ENCODE measurements at regions not wholly inside any gene's neighbourhood (a gene's known extent, or its start where the extent isn't known, plus 50 kb on each side); places are given as distances from the start of the nearest gene placed in this dataset.
"Not testable (repeated sequence)": the region's sequence is repeated elsewhere in the genome, so short reads cannot be mapped to it uniquely, and the experiment has no call there.

GRCh38 chr5:17748941-17749340 lies 114.7 kb downstream of the TAF11L14 start:
- intact Hi-C loops (cut with micrococcal nuclease; ENCODE audit: unreplicated experiment) (no loop called here), in situ Hi-C loops (cut with HindIII; ENCODE audit: extremely low pct_ligation_motif_present, low pct_unique_long_range_greater_than_20kb) (no loop called here)
- POLR2A ChIA-PET = no interaction called here
- H3K27me3 ChIP-seq (ENCODE audit: control insufficient read depth in 1 of 2, insufficient read depth in 2 of 2, low read length in 2 of 2) = no peaks in the 10 kb centered on the region
- H3K9ac ChIP-seq (ENCODE audit: insufficient read depth, low read depth, low read length) = no peak overlapping the region
- WGBS (ENCODE audit: low lambda C conversion rate) = 0% methylated on average over 1 of the region's 1 CpG
- ATAC-seq (no peak), DNase-seq (ENCODE audit: low spot score) (no peak), FAIRE-seq (no peak)
- CTCF ChIA-PET (ENCODE audit: low intra/inter-chr PET ratio, low total read pairs) = no interaction called here
- no peaks in the 10 kb centered on the region for H3K4me1 ChIP-seq (ENCODE audit: insufficient read depth, low read length)
- no peaks in the 10 kb centered on the region for H3K79me2 ChIP-seq (ENCODE audit: insufficient read depth, low read length)
- H2AFZ ChIP-seq (ENCODE audit: low read length) = no peak overlapping the region
- TF ChIP-seq USF2 (IDR thresholded peaks at IDR 0.05; ENCODE audit: low read depth, low read length) = no peak
- no peak for TF ChIP-seq USF2 (CRISPR knock-in tag; IDR thresholded peaks at IDR 0.05; ENCODE audit: borderline replicate concordance)
- TF ChIP-seq FOXJ3 (CRISPR knock-in tag; IDR thresholded peaks at IDR 0.05; ENCODE audit: borderline replicate concordance) = no peak
- no peak for TF ChIP-seq NPAS2 (CRISPR knock-in tag; IDR thresholded peaks at IDR 0.05; ENCODE audit: borderline replicate concordance)
- H3K36me3 ChIP-seq (replicated peaks in 1 of 2; ENCODE audit: control insufficient read depth in 1 of 2, insufficient read depth in 2 of 2, low read length in 2 of 2) = no peaks in the 10 kb centered on the region
- H3K4me2 ChIP-seq (ENCODE audit: low read depth, low read length) = no peak overlapping the region
- no peak overlapping the region for H3K4me3 ChIP-seq (replicated peaks in 1 of 3; ENCODE audit: insufficient read depth in 1 of 3, low read depth in 2 of 3, low read length in 3 of 3)
- no peak overlapping the region for H3K27ac ChIP-seq (ENCODE audit: extremely low read length, insufficient read depth, low read length)
- no TSS peak for BruUV-seq (replicated peaks)
- H4K20me1 ChIP-seq (ENCODE audit: insufficient read depth, low read length) = no peaks in the 10 kb centered on the region
- H3K9me3 ChIP-seq (ENCODE audit: low read length) = peaks cover 48% of the 10 kb centered on the region

GRCh38 chr5:17755406-17755805 lies 121.1 kb downstream of the TAF11L14 start:
- FAIRE-seq, POLR2A ChIA-PET: not testable (repeated sequence)

More at GRCh38 chr5:17755406-17755805, 121.1 kb downstream of the TAF11L14 start:
- intact Hi-C loops (cut with micrococcal nuclease; ENCODE audit: unreplicated experiment); H3K4me3 ChIP-seq (replicated peaks in 1 of 3; ENCODE audit: insufficient read depth in 1 of 3, low read depth in 2 of 3, low read length in 3 of 3); H3K9ac ChIP-seq (ENCODE audit: insufficient read depth, low read depth, low read length); H3K4me2 ChIP-seq (ENCODE audit: low read depth, low read length); H3K4me1 ChIP-seq (ENCODE audit: insufficient read depth, low read length); H3K27me3 ChIP-seq (ENCODE audit: control insufficient read depth in 1 of 2, insufficient read depth in 2 of 2, low read length in 2 of 2); H3K36me3 ChIP-seq (replicated peaks in 1 of 2; ENCODE audit: control insufficient read depth in 1 of 2, insufficient read depth in 2 of 2, low read length in 2 of 2); H4K20me1 ChIP-seq (ENCODE audit: insufficient read depth, low read length); in situ Hi-C loops (cut with HindIII; ENCODE audit: extremely low pct_ligation_motif_present, low pct_unique_long_range_greater_than_20kb); H3K79me2 ChIP-seq (ENCODE audit: insufficient read depth, low read length); BruUV-seq (replicated peaks); DNase-seq (ENCODE audit: low spot score); H2AFZ ChIP-seq (ENCODE audit: low read length); ATAC-seq; CTCF ChIA-PET (ENCODE audit: low intra/inter-chr PET ratio, low total read pairs); H3K27ac ChIP-seq (ENCODE audit: extremely low read length, insufficient read depth, low read length): not testable (repeated sequence)
- H3K9me3 ChIP-seq (ENCODE audit: low read length) = peaks cover 46% of the 10 kb centered on the region
- 13% methylated on average over 1 of the region's 12 CpGs for WGBS (ENCODE audit: low lambda C conversion rate)

Data from HepG2 (cell line).